ENCODE measurements at regions not wholly inside any gene's neighbourhood (a gene's known extent, or its start where the extent isn't known, plus 50 kb on each side); places are given as distances from the start of the nearest gene placed in this dataset.

GRCh38 chr15:47291767-47292166, 425.5 kb upstream of the SEMA6D start:
- TF ChIP-seq CTCF (conservative IDR thresholded peaks at IDR 0.05; ENCODE audit: low read length) (no peak), EZH2phosphoT487 (IDR thresholded peaks at IDR 0.05; ENCODE audit: borderline replicate concordance, low read depth, low read length) (no peak)

Measured in OCI-LY7 (cell line).